ENCODE measurements at regions not wholly inside any gene's neighbourhood (a gene's known extent, or its start where the extent isn't known, plus 50 kb on each side); places are given as distances from the start of the nearest gene placed in this dataset.

GRCh38 chr5:90267646-90268045 lies 141.9 kb downstream of the CETN3 start:
- no peaks in the 10 kb centered on the region for H3K9me3 Mint-ChIP-seq (ENCODE audit: low read depth)
- no peak overlapping the region for H3K27ac Mint-ChIP-seq
- no peak overlapping the region for H3K4me3 Mint-ChIP-seq (ENCODE audit: low read depth)
- no peaks in the 10 kb centered on the region for H3K27me3 Mint-ChIP-seq
- no peaks in the 10 kb centered on the region for H3K36me3 Mint-ChIP-seq (ENCODE audit: insufficient read depth)
- TF ChIP-seq, protein P1, sequence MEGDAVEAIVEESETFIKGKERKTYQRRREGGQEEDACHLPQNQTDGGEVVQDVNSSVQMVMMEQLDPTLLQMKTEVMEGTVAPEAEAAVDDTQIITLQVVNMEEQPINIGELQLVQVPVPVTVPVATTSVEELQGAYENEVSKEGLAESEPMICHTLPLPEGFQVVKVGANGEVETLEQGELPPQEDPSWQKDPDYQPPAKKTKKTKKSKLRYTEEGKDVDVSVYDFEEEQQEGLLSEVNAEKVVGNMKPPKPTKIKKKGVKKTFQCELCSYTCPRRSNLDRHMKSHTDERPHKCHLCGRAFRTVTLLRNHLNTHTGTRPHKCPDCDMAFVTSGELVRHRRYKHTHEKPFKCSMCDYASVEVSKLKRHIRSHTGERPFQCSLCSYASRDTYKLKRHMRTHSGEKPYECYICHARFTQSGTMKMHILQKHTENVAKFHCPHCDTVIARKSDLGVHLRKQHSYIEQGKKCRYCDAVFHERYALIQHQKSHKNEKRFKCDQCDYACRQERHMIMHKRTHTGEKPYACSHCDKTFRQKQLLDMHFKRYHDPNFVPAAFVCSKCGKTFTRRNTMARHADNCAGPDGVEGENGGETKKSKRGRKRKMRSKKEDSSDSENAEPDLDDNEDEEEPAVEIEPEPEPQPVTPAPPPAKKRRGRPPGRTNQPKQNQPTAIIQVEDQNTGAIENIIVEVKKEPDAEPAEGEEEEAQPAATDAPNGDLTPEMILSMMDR (IDR thresholded peaks at IDR 0.05; ENCODE audit: unreplicated experiment), result no peak
- no peak for DNase-seq (ENCODE audit: low spot score, unreplicated experiment)
- H3K4me1 Mint-ChIP-seq (ENCODE audit: low read depth), result peaks cover 13% of the 10 kb centered on the region

- no peak overlapping the region for H3K27ac Mint-ChIP-seq
- TF ChIP-seq, protein P1 (IDR thresholded peaks at IDR 0.05; ENCODE audit: unreplicated experiment), result no peak
- H3K36me3 Mint-ChIP-seq (ENCODE audit: insufficient read depth), result no peaks in the 10 kb centered on the region
- no peak overlapping the region for H3K4me3 Mint-ChIP-seq (ENCODE audit: low read depth)
- H3K27me3 Mint-ChIP-seq, result no peaks in the 10 kb centered on the region
- peaks cover 15% of the 10 kb centered on the region for H3K4me1 Mint-ChIP-seq (ENCODE audit: low read depth)
- no peak for DNase-seq (ENCODE audit: low spot score, unreplicated experiment)
- no peaks in the 10 kb centered on the region for H3K9me3 Mint-ChIP-seq (ENCODE audit: low read depth)
These were observed 144.1 kb downstream of the CETN3 start for GRCh38 chr5:90265545-90265857.

GRCh38 chr5:90264689-90265544 lies 144.6 kb downstream of the CETN3 start:
- no peaks in the 10 kb centered on the region for H3K27me3 Mint-ChIP-seq
- H3K36me3 Mint-ChIP-seq (ENCODE audit: insufficient read depth), result no peaks in the 10 kb centered on the region
- no peak overlapping the region for H3K4me3 Mint-ChIP-seq (ENCODE audit: low read depth)
- H3K4me1 Mint-ChIP-seq (ENCODE audit: low read depth), result peaks cover 15% of the 10 kb centered on the region
- TF ChIP-seq, protein P1 (IDR thresholded peaks at IDR 0.05; ENCODE audit: unreplicated experiment), result peak; percentile 97
- DNase-seq (ENCODE audit: low spot score, unreplicated experiment), result peak; percentile 24
- no peak overlapping the region for H3K27ac Mint-ChIP-seq
- H3K9me3 Mint-ChIP-seq (ENCODE audit: low read depth), result no peaks in the 10 kb centered on the region

- Mint-ChIP-seq H3K27me3 (no peaks in the 10 kb centered on the region), H3K36me3 (ENCODE audit: insufficient read depth) (no peaks in the 10 kb centered on the region), H3K9me3 (ENCODE audit: low read depth) (no peaks in the 10 kb centered on the region), H3K4me1 (ENCODE audit: low read depth) (peaks cover 15% of the 10 kb centered on the region), H3K27ac (no peak overlapping the region), H3K4me3 (ENCODE audit: low read depth) (no peak overlapping the region)
- no peak for DNase-seq (ENCODE audit: low spot score, unreplicated experiment)
- TF ChIP-seq, protein P1 (IDR thresholded peaks at IDR 0.05; ENCODE audit: unreplicated experiment), result no peak
These were observed 146.3 kb downstream of the CETN3 start for GRCh38 chr5:90263102-90263820.

DNA sequence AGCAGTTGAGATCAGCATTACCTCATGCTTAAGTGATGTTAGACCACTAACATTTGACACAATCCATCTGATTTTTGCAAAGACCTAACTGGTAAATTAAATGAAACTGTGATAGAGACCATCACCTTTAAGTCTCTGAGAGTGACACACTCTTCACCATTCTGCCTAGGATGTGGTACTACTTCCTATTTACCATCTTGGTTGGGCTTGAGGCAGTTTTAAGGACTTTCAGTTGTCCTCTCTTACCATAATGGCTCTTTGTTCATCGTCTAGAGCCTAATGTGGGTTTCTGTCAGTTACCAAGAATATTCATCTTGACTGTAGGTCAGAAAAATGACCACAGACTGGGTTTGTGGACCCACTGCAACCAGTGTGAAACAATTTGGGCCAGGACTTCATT lies 158.1 kb downstream of the CETN3 start:
- Mint-ChIP-seq H3K4me1 (ENCODE audit: low read depth) (no peaks in the 10 kb centered on the region), H3K27me3 (no peaks in the 10 kb centered on the region), H3K27ac (no peak overlapping the region), H3K4me3 (ENCODE audit: low read depth) (no peak overlapping the region), H3K36me3 (ENCODE audit: insufficient read depth) (no peaks in the 10 kb centered on the region), H3K9me3 (ENCODE audit: low read depth) (no peaks in the 10 kb centered on the region)
- TF ChIP-seq, protein P1 (IDR thresholded peaks at IDR 0.05; ENCODE audit: unreplicated experiment), result no peak
- no peak for DNase-seq (ENCODE audit: low spot score, unreplicated experiment)
